HEK293 (cell line): ENCODE measurements at regions not wholly inside any gene's neighbourhood (a gene's known extent, or its start where the extent isn't known, plus 50 kb on each side); places are given as distances from the start of the nearest gene placed in this dataset.

Experiments
- CTCF ChIA-PET: fragments of 350-600 bp; formaldehyde crosslinking; extraction: SDS; loops from one replicate; lab custom pipeline; 2021; ENCODE audit warnings: antibody characterized with exemption; lab: Yijun Ruan, JAX
- POLR2A ChIA-PET: fragments of 300-600 bp; formaldehyde crosslinking; extraction: SDS; loops from one replicate; lab custom pipeline; 2020; ENCODE audit warnings: antibody characterized with exemption, inconsistent platforms; lab: Yijun Ruan, JAX
- H3K27ac ChIP-seq: fragments of 200-500 bp; sonication (Bioruptor generic); 2 replicates; pipeline ENCODE4 v1.5.1; 2014; ENCODE audit warnings: low read depth, low read length, control low read depth, inconsistent platforms; ENCODE audit errors: extremely low read depth
- H3K36me3 ChIP-seq, 2 experiments: fragments of 200-500 bp in 1 of 2; sonication (Bioruptor generic) in 1 of 2; 1 replicate in 1 of 2; 2 replicates in 1 of 2; pipeline ENCODE4 v1.5.1; 2014 to 2017; ENCODE audit warnings: inconsistent platforms in 2 of 2, low read length in 2 of 2; ENCODE audit not compliant: control insufficient read depth in 2 of 2, insufficient read depth in 1 of 2
- H3K4me1 ChIP-seq: fragments of 200-500 bp; sonication (Bioruptor generic); 2 replicates; pipeline ENCODE4 v1.5.1; 2014; ENCODE audit warnings: mild to moderate bottlenecking, low read length, inconsistent platforms; ENCODE audit not compliant: control insufficient read depth, insufficient read depth
- H3K4me3 ChIP-seq: 2 replicates; pipeline ENCODE4 v1.5.1; 2011; ENCODE audit warnings: low read depth, mild to moderate bottlenecking, control low read depth, low read length, moderate library complexity
- H3K9me3 ChIP-seq: fragments of 200-500 bp; sonication (Bioruptor generic); 2 replicates; pipeline ENCODE4 v1.5.1; 2014; ENCODE audit warnings: low read depth, low read length, inconsistent platforms; ENCODE audit not compliant: control insufficient read depth, insufficient read depth
- OSR2 ChIP-seq: fragments of 450-650 bp; formaldehyde crosslinking; IDR thresholded peaks from 2 replicates; pipeline ENCODE4 v1.5.1; 2016; ENCODE audit warnings: missing biosample characterization, missing genetic modification characterization
- SP7 ChIP-seq: fragments of 450-650 bp; formaldehyde crosslinking; IDR thresholded peaks from 2 replicates; pipeline ENCODE4 v1.5.1; 2016; ENCODE audit warnings: missing biosample characterization, missing genetic modification characterization
- ZBTB7A ChIP-seq: fragments of 450-650 bp; formaldehyde crosslinking; IDR thresholded peaks from 2 replicates; pipeline ENCODE4 v1.5.1; 2016; ENCODE audit warnings: low read depth, missing biosample characterization, missing genetic modification characterization
- ZNF132 ChIP-seq: fragments of 450-650 bp; formaldehyde crosslinking; IDR thresholded peaks from 2 replicates; pipeline ENCODE4 v1.5.1; 2017; ENCODE audit warnings: missing biosample characterization, missing genetic modification characterization, borderline replicate concordance
- ZNF146 ChIP-seq: fragments of 450-650 bp; formaldehyde crosslinking; IDR thresholded peaks from 2 replicates; pipeline ENCODE4 v1.5.1; 2016; ENCODE audit warnings: missing biosample characterization, missing genetic modification characterization
- ZNF157 ChIP-seq: fragments of 450-650 bp; formaldehyde crosslinking; IDR thresholded peaks from 2 replicates; pipeline ENCODE4 v1.5.1; 2016; ENCODE audit warnings: missing biosample characterization, missing genetic modification characterization
- ZNF2 ChIP-seq: fragments of 450-650 bp; formaldehyde crosslinking; IDR thresholded peaks from 2 replicates; pipeline ENCODE4 v1.5.1; 2016; ENCODE audit warnings: missing biosample characterization, missing genetic modification characterization
- ZNF214 ChIP-seq: fragments of 450-650 bp; formaldehyde crosslinking; IDR thresholded peaks from 2 replicates; pipeline ENCODE4 v1.5.1; 2017; ENCODE audit warnings: missing biosample characterization, mild to moderate bottlenecking, missing genetic modification characterization, borderline replicate concordance
- ZNF324 ChIP-seq: fragments of 450-650 bp; formaldehyde crosslinking; IDR thresholded peaks from 2 replicates; pipeline ENCODE4 v1.5.1; 2016; ENCODE audit warnings: missing biosample characterization, missing genetic modification characterization
- ZNF433 ChIP-seq: fragments of 450-650 bp; formaldehyde crosslinking; IDR thresholded peaks from 2 replicates; pipeline ENCODE4 v1.5.1; 2016; ENCODE audit warnings: missing biosample characterization, missing genetic modification characterization, low read depth
- ZNF558 ChIP-seq: fragments of 450-650 bp; formaldehyde crosslinking; IDR thresholded peaks from 2 replicates; pipeline ENCODE4 v1.5.1; 2016; ENCODE audit warnings: missing biosample characterization, missing genetic modification characterization
- ZNF610 ChIP-seq: fragments of 450-650 bp; formaldehyde crosslinking; IDR thresholded peaks from 2 replicates; pipeline ENCODE4 v1.5.1; 2016; ENCODE audit warnings: missing biosample characterization, missing genetic modification characterization, borderline replicate concordance
- ZNF624 ChIP-seq: fragments of 450-650 bp; formaldehyde crosslinking; IDR thresholded peaks from 2 replicates; pipeline ENCODE4 v1.5.1; 2017; ENCODE audit warnings: missing biosample characterization, missing genetic modification characterization
- ZNF626 ChIP-seq: fragments of 450-650 bp; sonication (Bioruptor Pico); formaldehyde crosslinking; IDR thresholded peaks from 2 replicates; pipeline ENCODE4 v1.5.1; 2018; ENCODE audit warnings: missing biosample characterization, missing genetic modification characterization, inconsistent platforms
- TF ChIP-seq, protein P1 (sequence below): fragments of 450-650 bp; formaldehyde crosslinking; conservative IDR thresholded peaks from 2 replicates; pipeline ENCODE4 v1.5.1; 2016; ENCODE audit warnings: low read depth, missing biosample characterization, missing genetic modification characterization
- TF ChIP-seq, protein P2 (sequence below): fragments of 450-650 bp; formaldehyde crosslinking; IDR thresholded peaks from 2 replicates; pipeline ENCODE4 v1.5.1; 2017; ENCODE audit warnings: missing biosample characterization, missing genetic modification characterization
- TF ChIP-seq, protein P3 (sequence below): fragments of 450-650 bp; formaldehyde crosslinking; IDR thresholded peaks from 2 replicates; pipeline ENCODE4 v1.5.1; 2016; ENCODE audit warnings: missing biosample characterization, missing genetic modification characterization, borderline replicate concordance
- TF ChIP-seq, protein P4 (sequence below): fragments of 450-650 bp; formaldehyde crosslinking; IDR thresholded peaks from 2 replicates; pipeline ENCODE4 v1.5.1; 2016; ENCODE audit warnings: missing biosample characterization, missing genetic modification characterization

GRCh38 chr2:138327967-138328366 is 173.6 kb upstream of the SPOPL start:
- no peak for TF ChIP-seq ZNF626 (tag by site-specific recombination)
- no peak for TF ChIP-seq ZNF146
- no peak for TF ChIP-seq ZNF214 (tag by site-specific recombination)
- TF ChIP-seq ZBTB7A (tag by site-specific recombination) = no peak
- TF ChIP-seq ZNF132 = no peak
- no peak overlapping the region for H3K4me3 ChIP-seq
- no peaks in the 10 kb centered on the region for H3K4me1 ChIP-seq
- ChIA-PET CTCF (no interaction called here), POLR2A (no interaction called here)
- no peaks in the 10 kb centered on the region for H3K36me3 ChIP-seq
- no peak overlapping the region for H3K27ac ChIP-seq
- no peaks in the 10 kb centered on the region for H3K9me3 ChIP-seq

DNA sequence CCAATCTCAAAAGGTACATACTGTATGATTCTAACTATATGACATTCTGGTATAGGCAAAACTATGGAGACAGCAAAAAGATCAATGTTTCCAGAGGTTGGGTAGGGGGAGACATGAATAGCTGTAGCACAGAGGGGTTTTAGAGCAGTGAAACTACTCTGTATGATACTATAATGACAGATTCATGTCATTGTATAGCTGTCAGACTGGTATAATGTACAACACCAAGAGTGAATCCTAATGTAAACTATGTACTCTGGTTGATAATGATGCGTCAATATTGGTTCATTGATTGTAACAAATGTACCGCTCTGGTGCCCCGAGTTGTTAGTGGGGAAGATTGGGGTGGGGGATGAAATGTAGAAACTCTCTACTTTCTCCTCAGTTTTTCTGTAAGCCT is 172.4 kb upstream of the SPOPL start:
- Histone ChIP-seq H3K27ac (no peak overlapping the region), H3K4me3 (no peak overlapping the region), H3K36me3 (no peaks in the 10 kb centered on the region), H3K9me3 (no peaks in the 10 kb centered on the region), H3K4me1 (no peaks in the 10 kb centered on the region)
- POLR2A ChIA-PET = no interaction called here
- CTCF ChIA-PET = no interaction called here
- TF ChIP-seq ZNF2 (tag by site-specific recombination) (no peak), ZNF157 (tag by site-specific recombination) (no peak), OSR2 (tag by site-specific recombination) (no peak), ZNF558 (no peak), ZNF624 (tag by site-specific recombination) (no peak), ZNF610 (tag by site-specific recombination) (no peak), SP7 (no peak)
- TF ChIP-seq, protein P1, sequence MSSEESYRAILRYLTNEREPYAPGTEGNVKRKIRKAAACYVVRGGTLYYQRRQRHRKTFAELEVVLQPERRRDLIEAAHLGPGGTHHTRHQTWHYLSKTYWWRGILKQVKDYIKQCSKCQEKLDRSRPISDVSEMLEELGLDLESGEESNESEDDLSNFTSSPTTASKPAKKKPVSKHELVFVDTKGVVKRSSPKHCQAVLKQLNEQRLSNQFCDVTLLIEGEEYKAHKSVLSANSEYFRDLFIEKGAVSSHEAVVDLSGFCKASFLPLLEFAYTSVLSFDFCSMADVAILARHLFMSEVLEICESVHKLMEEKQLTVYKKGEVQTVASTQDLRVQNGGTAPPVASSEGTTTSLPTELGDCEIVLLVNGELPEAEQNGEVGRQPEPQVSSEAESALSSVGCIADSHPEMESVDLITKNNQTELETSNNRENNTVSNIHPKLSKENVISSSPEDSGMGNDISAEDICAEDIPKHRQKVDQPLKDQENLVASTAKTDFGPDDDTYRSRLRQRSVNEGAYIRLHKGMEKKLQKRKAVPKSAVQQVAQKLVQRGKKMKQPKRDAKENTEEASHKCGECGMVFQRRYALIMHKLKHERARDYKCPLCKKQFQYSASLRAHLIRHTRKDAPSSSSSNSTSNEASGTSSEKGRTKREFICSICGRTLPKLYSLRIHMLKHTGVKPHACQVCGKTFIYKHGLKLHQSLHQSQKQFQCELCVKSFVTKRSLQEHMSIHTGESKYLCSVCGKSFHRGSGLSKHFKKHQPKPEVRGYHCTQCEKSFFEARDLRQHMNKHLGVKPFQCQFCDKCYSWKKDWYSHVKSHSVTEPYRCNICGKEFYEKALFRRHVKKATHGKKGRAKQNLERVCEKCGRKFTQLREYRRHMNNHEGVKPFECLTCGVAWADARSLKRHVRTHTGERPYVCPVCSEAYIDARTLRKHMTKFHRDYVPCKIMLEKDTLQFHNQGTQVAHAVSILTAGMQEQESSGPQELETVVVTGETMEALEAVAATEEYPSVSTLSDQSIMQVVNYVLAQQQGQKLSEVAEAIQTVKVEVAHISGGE (tag by site-specific recombination) = no peak
- TF ChIP-seq, protein P2, sequence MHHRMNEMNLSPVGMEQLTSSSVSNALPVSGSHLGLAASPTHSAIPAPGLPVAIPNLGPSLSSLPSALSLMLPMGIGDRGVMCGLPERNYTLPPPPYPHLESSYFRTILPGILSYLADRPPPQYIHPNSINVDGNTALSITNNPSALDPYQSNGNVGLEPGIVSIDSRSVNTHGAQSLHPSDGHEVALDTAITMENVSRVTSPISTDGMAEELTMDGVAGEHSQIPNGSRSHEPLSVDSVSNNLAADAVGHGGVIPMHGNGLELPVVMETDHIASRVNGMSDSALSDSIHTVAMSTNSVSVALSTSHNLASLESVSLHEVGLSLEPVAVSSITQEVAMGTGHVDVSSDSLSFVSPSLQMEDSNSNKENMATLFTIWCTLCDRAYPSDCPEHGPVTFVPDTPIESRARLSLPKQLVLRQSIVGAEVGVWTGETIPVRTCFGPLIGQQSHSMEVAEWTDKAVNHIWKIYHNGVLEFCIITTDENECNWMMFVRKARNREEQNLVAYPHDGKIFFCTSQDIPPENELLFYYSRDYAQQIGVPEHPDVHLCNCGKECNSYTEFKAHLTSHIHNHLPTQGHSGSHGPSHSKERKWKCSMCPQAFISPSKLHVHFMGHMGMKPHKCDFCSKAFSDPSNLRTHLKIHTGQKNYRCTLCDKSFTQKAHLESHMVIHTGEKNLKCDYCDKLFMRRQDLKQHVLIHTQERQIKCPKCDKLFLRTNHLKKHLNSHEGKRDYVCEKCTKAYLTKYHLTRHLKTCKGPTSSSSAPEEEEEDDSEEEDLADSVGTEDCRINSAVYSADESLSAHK (tag by site-specific recombination) = no peak

GRCh38 chr2:138329591-138329990 is 172.0 kb upstream of the SPOPL start:
- Histone ChIP-seq H3K27ac (no peak overlapping the region), H3K4me3 (no peak overlapping the region), H3K9me3 (no peaks in the 10 kb centered on the region), H3K4me1 (no peaks in the 10 kb centered on the region), H3K36me3 (no peaks in the 10 kb centered on the region)
- ChIA-PET POLR2A (no interaction called here), CTCF (no interaction called here)
- TF ChIP-seq ZNF324 (no peak), ZNF433 (tag by site-specific recombination) (no peak), ZNF624 (tag by site-specific recombination) (no peak)
- TF ChIP-seq, protein P3, sequence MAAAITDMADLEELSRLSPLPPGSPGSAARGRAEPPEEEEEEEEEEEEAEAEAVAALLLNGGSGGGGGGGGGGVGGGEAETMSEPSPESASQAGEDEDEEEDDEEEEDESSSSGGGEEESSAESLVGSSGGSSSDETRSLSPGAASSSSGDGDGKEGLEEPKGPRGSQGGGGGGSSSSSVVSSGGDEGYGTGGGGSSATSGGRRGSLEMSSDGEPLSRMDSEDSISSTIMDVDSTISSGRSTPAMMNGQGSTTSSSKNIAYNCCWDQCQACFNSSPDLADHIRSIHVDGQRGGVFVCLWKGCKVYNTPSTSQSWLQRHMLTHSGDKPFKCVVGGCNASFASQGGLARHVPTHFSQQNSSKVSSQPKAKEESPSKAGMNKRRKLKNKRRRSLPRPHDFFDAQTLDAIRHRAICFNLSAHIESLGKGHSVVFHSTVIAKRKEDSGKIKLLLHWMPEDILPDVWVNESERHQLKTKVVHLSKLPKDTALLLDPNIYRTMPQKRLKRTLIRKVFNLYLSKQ (tag by site-specific recombination) = no peak
- TF ChIP-seq, protein P4, sequence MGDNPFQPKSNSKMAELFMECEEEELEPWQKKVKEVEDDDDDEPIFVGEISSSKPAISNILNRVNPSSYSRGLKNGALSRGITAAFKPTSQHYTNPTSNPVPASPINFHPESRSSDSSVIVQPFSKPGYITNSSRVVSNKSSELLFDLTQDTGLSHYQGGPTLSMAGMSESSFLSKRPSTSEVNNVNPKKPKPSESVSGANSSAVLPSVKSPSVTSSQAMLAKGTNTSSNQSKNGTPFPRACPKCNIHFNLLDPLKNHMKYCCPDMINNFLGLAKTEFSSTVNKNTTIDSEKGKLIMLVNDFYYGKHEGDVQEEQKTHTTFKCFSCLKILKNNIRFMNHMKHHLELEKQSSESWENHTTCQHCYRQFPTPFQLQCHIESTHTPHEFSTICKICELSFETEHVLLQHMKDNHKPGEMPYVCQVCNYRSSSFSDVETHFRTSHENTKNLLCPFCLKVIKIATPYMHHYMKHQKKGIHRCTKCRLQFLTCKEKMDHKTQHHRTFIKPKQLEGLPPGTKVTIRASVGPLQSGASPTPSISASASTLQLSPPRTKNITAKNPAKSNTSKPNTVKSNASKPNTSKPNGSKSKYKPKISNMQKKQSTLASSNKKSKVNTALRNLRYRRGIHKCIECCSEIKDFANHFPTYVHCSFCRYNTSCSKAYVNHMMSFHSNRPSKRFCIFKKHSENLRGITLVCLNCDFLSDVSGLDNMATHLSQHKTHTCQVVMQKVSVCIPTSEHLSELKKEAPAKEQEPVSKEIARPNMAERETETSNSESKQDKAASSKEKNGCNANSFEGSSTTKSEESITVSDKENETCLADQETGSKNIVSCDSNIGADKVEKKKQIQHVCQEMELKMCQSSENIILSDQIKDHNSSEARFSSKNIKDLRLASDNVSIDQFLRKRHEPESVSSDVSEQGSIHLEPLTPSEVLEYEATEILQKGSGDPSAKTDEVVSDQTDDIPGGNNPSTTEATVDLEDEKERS (tag by site-specific recombination) = no peak
